B cell (primary cell): ENCODE measurements at regions not wholly inside any gene's neighbourhood (a gene's known extent, or its start where the extent isn't known, plus 50 kb on each side); places are given as distances from the start of the nearest gene placed in this dataset.

Source experiments
- EZH2 ChIP-seq: IDR thresholded peaks from 2 replicates; pipeline ENCODE4 v1.6.1; 2012; ENCODE audit warnings: borderline replicate concordance, low read depth, mild to moderate bottlenecking, moderate library complexity, low read length; ENCODE audit not compliant: insufficient read depth, poor library complexity, severe bottlenecking
- TF ChIP-seq, protein P1 (sequence below): fragments of 200-600 bp; IDR thresholded peaks from one replicate; pipeline ENCODE4 v1.8.0; 2022; ENCODE audit warnings: antibody characterized with exemption, mild to moderate bottlenecking

DNA sequence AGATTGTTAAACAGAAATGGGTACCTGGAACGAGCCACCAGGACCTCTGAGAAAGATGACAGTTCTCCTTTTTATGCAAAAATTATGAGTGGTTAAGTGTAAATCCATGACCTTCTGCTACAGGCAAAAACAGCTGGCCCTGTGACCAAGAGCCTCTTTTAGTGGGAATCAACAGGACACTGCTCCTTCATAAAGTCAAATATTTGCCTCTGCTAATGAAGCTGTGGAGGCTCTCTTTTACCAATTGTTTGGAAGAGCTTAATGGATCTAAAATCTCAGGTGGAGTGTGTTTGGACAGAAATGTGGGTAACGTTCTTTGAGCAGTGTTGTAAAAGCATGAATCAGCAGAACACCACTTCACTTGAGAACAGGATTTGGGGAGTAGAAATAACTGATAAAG is 117.5 kb upstream of the PCSK2 start:
- TF ChIP-seq, protein P1, sequence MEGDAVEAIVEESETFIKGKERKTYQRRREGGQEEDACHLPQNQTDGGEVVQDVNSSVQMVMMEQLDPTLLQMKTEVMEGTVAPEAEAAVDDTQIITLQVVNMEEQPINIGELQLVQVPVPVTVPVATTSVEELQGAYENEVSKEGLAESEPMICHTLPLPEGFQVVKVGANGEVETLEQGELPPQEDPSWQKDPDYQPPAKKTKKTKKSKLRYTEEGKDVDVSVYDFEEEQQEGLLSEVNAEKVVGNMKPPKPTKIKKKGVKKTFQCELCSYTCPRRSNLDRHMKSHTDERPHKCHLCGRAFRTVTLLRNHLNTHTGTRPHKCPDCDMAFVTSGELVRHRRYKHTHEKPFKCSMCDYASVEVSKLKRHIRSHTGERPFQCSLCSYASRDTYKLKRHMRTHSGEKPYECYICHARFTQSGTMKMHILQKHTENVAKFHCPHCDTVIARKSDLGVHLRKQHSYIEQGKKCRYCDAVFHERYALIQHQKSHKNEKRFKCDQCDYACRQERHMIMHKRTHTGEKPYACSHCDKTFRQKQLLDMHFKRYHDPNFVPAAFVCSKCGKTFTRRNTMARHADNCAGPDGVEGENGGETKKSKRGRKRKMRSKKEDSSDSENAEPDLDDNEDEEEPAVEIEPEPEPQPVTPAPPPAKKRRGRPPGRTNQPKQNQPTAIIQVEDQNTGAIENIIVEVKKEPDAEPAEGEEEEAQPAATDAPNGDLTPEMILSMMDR = no peak
- no peak for TF ChIP-seq EZH2
